ENCODE measurements at regions not wholly inside any gene's neighbourhood (a gene's known extent, or its start where the extent isn't known, plus 50 kb on each side); places are given as distances from the start of the nearest gene placed in this dataset.

GRCh38 chr21:25296252-25296651 lies 311.0 kb downstream of the MRPL39 start:
- TF ChIP-seq, protein P1, sequence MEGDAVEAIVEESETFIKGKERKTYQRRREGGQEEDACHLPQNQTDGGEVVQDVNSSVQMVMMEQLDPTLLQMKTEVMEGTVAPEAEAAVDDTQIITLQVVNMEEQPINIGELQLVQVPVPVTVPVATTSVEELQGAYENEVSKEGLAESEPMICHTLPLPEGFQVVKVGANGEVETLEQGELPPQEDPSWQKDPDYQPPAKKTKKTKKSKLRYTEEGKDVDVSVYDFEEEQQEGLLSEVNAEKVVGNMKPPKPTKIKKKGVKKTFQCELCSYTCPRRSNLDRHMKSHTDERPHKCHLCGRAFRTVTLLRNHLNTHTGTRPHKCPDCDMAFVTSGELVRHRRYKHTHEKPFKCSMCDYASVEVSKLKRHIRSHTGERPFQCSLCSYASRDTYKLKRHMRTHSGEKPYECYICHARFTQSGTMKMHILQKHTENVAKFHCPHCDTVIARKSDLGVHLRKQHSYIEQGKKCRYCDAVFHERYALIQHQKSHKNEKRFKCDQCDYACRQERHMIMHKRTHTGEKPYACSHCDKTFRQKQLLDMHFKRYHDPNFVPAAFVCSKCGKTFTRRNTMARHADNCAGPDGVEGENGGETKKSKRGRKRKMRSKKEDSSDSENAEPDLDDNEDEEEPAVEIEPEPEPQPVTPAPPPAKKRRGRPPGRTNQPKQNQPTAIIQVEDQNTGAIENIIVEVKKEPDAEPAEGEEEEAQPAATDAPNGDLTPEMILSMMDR (conservative IDR thresholded peaks at IDR 0.05; ENCODE audit: low read depth, low read length) = no peak
- no peak overlapping the region for H3K4me3 ChIP-seq (ENCODE audit: low read depth, low read length)
- no peak for DNase-seq (ENCODE audit: low read depth)

- no peak for DNase-seq (ENCODE audit: low read depth)
- no peak overlapping the region for H3K4me3 ChIP-seq (ENCODE audit: low read depth, low read length)
- TF ChIP-seq, protein P1 (conservative IDR thresholded peaks at IDR 0.05; ENCODE audit: low read depth, low read length) = no peak
These were observed 314.9 kb downstream of the MRPL39 start for GRCh38 chr21:25292396-25292795.

- DNase-seq (ENCODE audit: low read depth) = peak; percentile 2
- H3K4me3 ChIP-seq (ENCODE audit: low read depth, low read length) = no peak overlapping the region
- TF ChIP-seq, protein P1 (conservative IDR thresholded peaks at IDR 0.05; ENCODE audit: low read depth, low read length) = peak; percentile 64
These were observed 323.6 kb downstream of the MRPL39 start for GRCh38 chr21:25283720-25284119.

- no peak overlapping the region for H3K4me3 ChIP-seq (ENCODE audit: low read depth, low read length)
- TF ChIP-seq, protein P1 (conservative IDR thresholded peaks at IDR 0.05; ENCODE audit: low read depth, low read length) = no peak
- no peak for DNase-seq (ENCODE audit: low read depth)
These were observed 326.1 kb downstream of the MRPL39 start for GRCh38 chr21:25281134-25281533.

DNA sequence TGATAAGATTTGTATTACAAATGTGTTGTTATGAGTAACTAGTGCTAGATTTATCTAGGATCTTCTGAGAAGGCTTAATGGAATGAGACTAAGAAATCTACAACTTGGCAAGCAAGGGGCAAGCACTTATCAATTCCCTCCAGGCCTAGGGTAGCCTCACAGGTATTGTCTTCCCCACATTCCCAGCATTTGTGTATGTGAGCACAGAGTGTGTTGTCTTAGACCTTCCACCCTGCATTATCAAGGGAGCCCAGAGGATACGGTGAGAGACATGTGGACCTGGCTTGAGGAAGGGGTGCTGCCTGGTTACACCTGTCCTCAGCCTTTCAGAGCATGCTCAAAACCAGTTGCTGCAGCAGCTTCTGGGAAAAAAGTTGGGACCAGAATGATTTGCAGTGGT lies 327.2 kb downstream of the MRPL39 start:
- TF ChIP-seq, protein P1 (conservative IDR thresholded peaks at IDR 0.05; ENCODE audit: low read depth, low read length) = no peak
- DNase-seq (ENCODE audit: low read depth) = no peak
- H3K4me3 ChIP-seq (ENCODE audit: low read depth, low read length) = no peak overlapping the region

DNA sequence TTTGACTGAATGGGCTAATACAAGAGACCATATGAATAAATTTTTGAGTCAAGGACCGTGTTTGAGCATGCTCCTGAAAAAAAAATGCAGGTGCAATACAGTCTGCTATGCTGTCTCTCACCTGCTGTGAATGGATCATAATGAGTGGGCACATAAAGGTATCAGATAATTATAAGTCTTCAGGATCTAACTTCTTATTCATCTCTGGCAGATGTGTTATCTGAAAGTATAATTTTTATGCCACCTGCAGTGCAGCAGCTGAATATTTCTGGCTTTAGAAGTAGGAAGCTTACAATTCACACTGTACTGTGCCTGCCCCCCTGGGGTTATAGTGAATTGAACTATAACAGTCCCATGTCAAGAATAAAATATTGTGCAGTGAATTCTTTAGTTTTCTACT lies 333.3 kb downstream of the MRPL39 start:
- TF ChIP-seq, protein P1 (conservative IDR thresholded peaks at IDR 0.05; ENCODE audit: low read depth, low read length) = no peak
- H3K4me3 ChIP-seq (ENCODE audit: low read depth, low read length) = no peak overlapping the region
- no peak for DNase-seq (ENCODE audit: low read depth)

GRCh38 chr21:25254491-25255174 lies 352.6 kb downstream of the MRPL39 start:
- TF ChIP-seq, protein P1 (conservative IDR thresholded peaks at IDR 0.05; ENCODE audit: low read depth, low read length) = no peak
- H3K4me3 ChIP-seq (ENCODE audit: low read depth, low read length) = no peak overlapping the region
- no peak for DNase-seq (ENCODE audit: low read depth)
